ENCODE measurements at regions not wholly inside any gene's neighbourhood (a gene's known extent, or its start where the extent isn't known, plus 50 kb on each side); places are given as distances from the start of the nearest gene placed in this dataset.

GRCh38 chr3:176595307-176595706 is 602.0 kb downstream of the TBL1XR1 start:
- in situ Hi-C loops (cut with MboI): no loop called here
- H3K79me2 ChIP-seq (ENCODE audit: insufficient read depth): no peaks in the 10 kb centered on the region
- H3K4me2 ChIP-seq (ENCODE audit: unreplicated experiment): peak overlapping the region; percentile 41
- no peak overlapping the region for H3K27ac ChIP-seq
- peaks cover 10% of the 10 kb centered on the region for H3K4me1 ChIP-seq (ENCODE audit: insufficient read depth)
- no peak overlapping the region for H3K9ac ChIP-seq
- peak; percentile 53 for DNase-seq
- no peaks in the 10 kb centered on the region for H3K9me3 ChIP-seq (ENCODE audit: low read depth)
- H3K9me2 ChIP-seq (ENCODE audit: insufficient read depth): no peaks in the 10 kb centered on the region
- H3K36me3 ChIP-seq (ENCODE audit: low read depth): no peaks in the 10 kb centered on the region
- TF ChIP-seq EZH2 (IDR thresholded peaks at IDR 0.05; ENCODE audit: insufficient read depth, poor library complexity, severe bottlenecking): no peak
- 0 out of 2 replicates have a peak, but pooled peaks have one; percentile 51 for TF ChIP-seq EZH2phosphoT487 (IDR thresholded peaks at IDR 0.05; ENCODE audit: insufficient read depth, low read depth)
- H4K20me1 ChIP-seq (ENCODE audit: insufficient read depth): no peaks in the 10 kb centered on the region
- no peak overlapping the region for H2AFZ ChIP-seq
- peaks cover 10% of the 10 kb centered on the region; the same call in 1 of the 2 replicates for H3F3A ChIP-seq (ENCODE audit: insufficient read depth)
- no peak overlapping the region for H3K4me3 ChIP-seq
- H3K27me3 ChIP-seq (replicated peaks; ENCODE audit: insufficient read depth): no peaks in the 10 kb centered on the region

GRCh38 chr3:176590722-176591121 is 606.6 kb downstream of the TBL1XR1 start:
- Histone ChIP-seq H3K4me2 (ENCODE audit: unreplicated experiment) (no peak overlapping the region), H3K36me3 (ENCODE audit: low read depth) (no peaks in the 10 kb centered on the region), H3K9me3 (ENCODE audit: low read depth) (no peaks in the 10 kb centered on the region), H3K79me2 (ENCODE audit: insufficient read depth) (no peaks in the 10 kb centered on the region), H3K9ac (no peak overlapping the region), H3K27ac (no peak overlapping the region), H2AFZ (no peak overlapping the region), H3F3A (ENCODE audit: insufficient read depth) (peaks cover 10% of the 10 kb centered on the region; the same call in 1 of the 2 replicates), H3K9me2 (ENCODE audit: insufficient read depth) (peaks cover under 1% of the 10 kb centered on the region; the same call in 1 of the 2 replicates), H3K4me3 (no peak overlapping the region), H3K4me1 (ENCODE audit: insufficient read depth) (peaks cover 8% of the 10 kb centered on the region), H3K27me3 (replicated peaks; ENCODE audit: insufficient read depth) (no peaks in the 10 kb centered on the region), H4K20me1 (ENCODE audit: insufficient read depth) (no peaks in the 10 kb centered on the region)
- TF ChIP-seq EZH2 (IDR thresholded peaks at IDR 0.05; ENCODE audit: insufficient read depth, poor library complexity, severe bottlenecking) (no peak), EZH2phosphoT487 (IDR thresholded peaks at IDR 0.05; ENCODE audit: insufficient read depth, low read depth) (no peak)
- WGBS, 2 experiments (ENCODE audit: low coverage in 1 of 2, low lambda C conversion rate in 2 of 2, missing lambda C conversion rate in 2 of 2): 96 to 100% methylated on average over 1 of the region's 1 CpG
- in situ Hi-C loops (cut with MboI): no loop called here
- no peak for DNase-seq

- Histone ChIP-seq H3K4me2 (ENCODE audit: unreplicated experiment) (no peak overlapping the region), H3K4me3 (no peak overlapping the region), H3K9me2 (ENCODE audit: insufficient read depth) (peaks cover 4% of the 10 kb centered on the region; the same call in 1 of the 2 replicates), H3K79me2 (ENCODE audit: insufficient read depth) (no peaks in the 10 kb centered on the region), H2AFZ (no peak overlapping the region), H3K4me1 (ENCODE audit: insufficient read depth) (peaks cover 24% of the 10 kb centered on the region), H4K20me1 (ENCODE audit: insufficient read depth) (no peaks in the 10 kb centered on the region), H3K9me3 (ENCODE audit: low read depth) (no peaks in the 10 kb centered on the region), H3K27me3 (replicated peaks; ENCODE audit: insufficient read depth) (no peaks in the 10 kb centered on the region), H3K36me3 (ENCODE audit: low read depth) (no peaks in the 10 kb centered on the region), H3K9ac (no peak overlapping the region), H3F3A (ENCODE audit: insufficient read depth) (peaks cover 23% of the 10 kb centered on the region), H3K27ac (no peak overlapping the region)
- no peak for TF ChIP-seq EZH2 (IDR thresholded peaks at IDR 0.05; ENCODE audit: insufficient read depth, poor library complexity, severe bottlenecking)
- TF ChIP-seq EZH2phosphoT487 (IDR thresholded peaks at IDR 0.05; ENCODE audit: insufficient read depth, low read depth): no peak
- no peak for DNase-seq
- in situ Hi-C loops (cut with MboI): no loop called here
- 93 to 94% methylated on average over 2 of the region's 2 CpGs for WGBS, 2 experiments (ENCODE audit: low coverage in 1 of 2, low lambda C conversion rate in 2 of 2, missing lambda C conversion rate in 2 of 2)
Measured at GRCh38 chr3:176587089-176587488, 610.2 kb downstream of the TBL1XR1 start.

GRCh38 chr3:176584413-176585176 is 612.7 kb downstream of the TBL1XR1 start:
- Histone ChIP-seq H4K20me1 (ENCODE audit: insufficient read depth) (no peaks in the 10 kb centered on the region), H3K9me3 (ENCODE audit: low read depth) (no peaks in the 10 kb centered on the region), H3K27ac (peak overlapping the region; percentile 71), H3K79me2 (ENCODE audit: insufficient read depth) (no peaks in the 10 kb centered on the region), H3F3A (ENCODE audit: insufficient read depth) (peaks cover 33% of the 10 kb centered on the region), H3K27me3 (replicated peaks; ENCODE audit: insufficient read depth) (no peaks in the 10 kb centered on the region), H2AFZ (no peak overlapping the region), H3K9ac (peak overlapping the region; percentile 22; the same call in 1 of the 2 replicates), H3K4me2 (ENCODE audit: unreplicated experiment) (peak overlapping the region; percentile 25), H3K4me3 (no peak overlapping the region), H3K4me1 (ENCODE audit: insufficient read depth) (peaks cover 33% of the 10 kb centered on the region), H3K9me2 (ENCODE audit: insufficient read depth) (peaks cover 4% of the 10 kb centered on the region; the same call in 1 of the 2 replicates), H3K36me3 (ENCODE audit: low read depth) (no peaks in the 10 kb centered on the region)
- TF ChIP-seq EZH2 (IDR thresholded peaks at IDR 0.05; ENCODE audit: insufficient read depth, poor library complexity, severe bottlenecking) (no peak), EZH2phosphoT487 (IDR thresholded peaks at IDR 0.05; ENCODE audit: insufficient read depth, low read depth) (no peak)
- peak; percentile 72 for DNase-seq
- in situ Hi-C loops (cut with MboI): no loop called here
